GM12878 (cell line): ENCODE measurements at regions not wholly inside any gene's neighbourhood (a gene's known extent, or its start where the extent isn't known, plus 50 kb on each side); places are given as distances from the start of the nearest gene placed in this dataset.

Experiments used
- ATAC-seq: fragments of 200-7000 bp; cut with Tn5 transposase; 3 replicates; pipeline ENCODE4 v1.9.1; 2020; ENCODE audit warnings: mild to moderate bottlenecking, moderate library complexity
- BruUV-seq: library from RNA; stranded (reverse); fragments of 400-500 nt; replicated peaks from 2 replicates; lab custom pipeline; 2021; lab: Mats Ljungman, UMichigan
- CTCF ChIA-PET: fragments of 300-600 bp; sonication (Branson Sonifier 250); formaldehyde crosslinking; extraction: SDS; loops from one replicate; lab custom pipeline; 2021; ENCODE audit warnings: inconsistent platforms; lab: Yijun Ruan, JAX
- POLR2A ChIA-PET: fragments of 350-600 bp; formaldehyde crosslinking; extraction: SDS; loops from one replicate; lab custom pipeline; 2021; ENCODE audit warnings: inconsistent platforms; lab: Charles Lee
- RAD21 ChIA-PET: fragments of 300-600 bp; sonication (Branson Sonifier 250); formaldehyde crosslinking; loops from one replicate; lab custom pipeline; 2023; ENCODE audit warnings: antibody characterized with exemption; ENCODE audit not compliant: unreplicated experiment; lab: Charles Lee
- SMC1A ChIA-PET: fragments of 300-600 bp; sonication (Branson Sonifier 250); formaldehyde crosslinking; loops from one replicate; lab custom pipeline; 2023; ENCODE audit not compliant: unreplicated experiment, uncharacterized antibody; lab: Charles Lee
- DNase-seq: peaks from one replicate; pipeline ENCODE4 v3.0.0-alpha.2; 2011; ENCODE audit warnings: low read depth, low spot score
- FAIRE-seq: peaks from 3 replicates; lab custom pipeline; 2011; peaks lifted over from hg19 to GRCh38; lab: Jason Lieb, UNC
- H2AFZ ChIP-seq: 2 replicates; pipeline ENCODE4 v1.6.0; 2011; ENCODE audit warnings: low read depth, low read length, control low read depth; ENCODE audit not compliant: control insufficient read depth
- H3K27ac ChIP-seq: 2 replicates; pipeline ENCODE4 v1.5.1; 2011; ENCODE audit warnings: control low read depth; ENCODE audit not compliant: control insufficient read depth, insufficient read depth
- H3K27me3 ChIP-seq, 2 experiments: replicated peaks in 1 of 2; 2 replicates each; pipeline versions ENCODE4 v1.6.0 to v1.6.1; 2011; ENCODE audit warnings: low read length in 1 of 2; ENCODE audit not compliant: control insufficient read depth in 2 of 2, insufficient read depth in 2 of 2
- H3K36me3 ChIP-seq, 2 experiments: 2 replicates each; pipeline ENCODE4 v1.5.1; 2011; ENCODE audit warnings: low read length in 1 of 2; ENCODE audit not compliant: control insufficient read depth in 2 of 2, insufficient read depth in 2 of 2
- H3K4me1 ChIP-seq: 2 replicates; pipeline ENCODE4 v1.6.1; 2011; ENCODE audit warnings: mild to moderate bottlenecking, low read length, moderate library complexity, mixed read lengths; ENCODE audit not compliant: control insufficient read depth, insufficient read depth
- H3K4me2 ChIP-seq: 2 replicates; pipeline ENCODE4 v1.6.0; 2011; ENCODE audit warnings: control low read depth; ENCODE audit not compliant: control insufficient read depth, insufficient read depth
- H3K4me3 ChIP-seq: fragments of 200-600 bp; sonication (generic); 2 replicates; pipeline ENCODE4 v1.5.1; 2016
- H3K79me2 ChIP-seq: 2 replicates; pipeline ENCODE4 v1.6.0; 2011; ENCODE audit warnings: low read length; ENCODE audit not compliant: control insufficient read depth, insufficient read depth
- H3K9ac ChIP-seq: 2 replicates; pipeline ENCODE4 v1.8.0; 2011; ENCODE audit warnings: low read length, control low read depth, mixed read lengths; ENCODE audit not compliant: control insufficient read depth, insufficient read depth
- H3K9me3 ChIP-seq: replicated peaks from 3 replicates; pipeline ENCODE4 v1.5.1; 2011; ENCODE audit warnings: mild to moderate bottlenecking, low read length; ENCODE audit not compliant: control insufficient read depth, insufficient read depth
- H4K20me1 ChIP-seq: 2 replicates; pipeline ENCODE4 v1.6.0; 2011; ENCODE audit not compliant: control insufficient read depth, insufficient read depth
- CBX5 ChIP-seq: sonication (generic); IDR thresholded peaks from 2 replicates; pipeline ENCODE4 v1.6.1; 2016; ENCODE audit warnings: low read depth, moderate library complexity, mild to moderate bottlenecking, inconsistent platforms
- CREM ChIP-seq: IDR thresholded peaks from 2 replicates; pipeline ENCODE4 v1.6.1; 2014; ENCODE audit warnings: antibody characterized with exemption, low read depth
- FOXM1 ChIP-seq: IDR thresholded peaks from 2 replicates; pipeline ENCODE4 v1.6.1; 2012; ENCODE audit warnings: low read depth, mild to moderate bottlenecking, inconsistent platforms, low read length, moderate library complexity
- HDAC2 ChIP-seq: fragments of 200-600 bp; sonication (generic); IDR thresholded peaks from 2 replicates; pipeline ENCODE4 v1.6.1; 2017
- LARP7 ChIP-seq: fragments of 450-650 bp; IDR thresholded peaks from 2 replicates; pipeline ENCODE4 v1.6.1; 2017; ENCODE audit warnings: mild to moderate bottlenecking
- MXI1 ChIP-seq: fragments of 150-350 bp; IDR thresholded peaks from 2 replicates; pipeline ENCODE4 v1.6.1; 2011; ENCODE audit warnings: low read depth, mild to moderate bottlenecking, inconsistent platforms, low read length, improper control_type of control experiment
- MYB ChIP-seq: fragments of 150-350 bp; IDR thresholded peaks from 2 replicates; pipeline ENCODE4 v1.6.1; 2014; ENCODE audit warnings: mild to moderate bottlenecking, low read depth, low read length, borderline replicate concordance
- POLR2AphosphoS5 ChIP-seq: IDR thresholded peaks from 2 replicates; pipeline ENCODE4 v1.6.1; 2011; ENCODE audit warnings: mild to moderate bottlenecking, low read length, inconsistent platforms
- POU2F2 ChIP-seq: IDR thresholded peaks from 3 replicates; pipeline ENCODE4 v1.6.1; 2011; ENCODE audit warnings: low read depth, mild to moderate bottlenecking, low read length, borderline replicate concordance
- TCF12 ChIP-seq: IDR thresholded peaks from 2 replicates; pipeline ENCODE4 v1.6.1; 2011; ENCODE audit warnings: low read depth, mild to moderate bottlenecking, low read length
- ZBED1 ChIP-seq: IDR thresholded peaks from 2 replicates; pipeline ENCODE4 v1.6.1; 2016; ENCODE audit warnings: borderline replicate concordance
- ZNF274 ChIP-seq: IDR thresholded peaks from one replicate; pipeline ENCODE4 v1.8.0; 2011; ENCODE audit not compliant: insufficient read length, insufficient read depth
- in situ Hi-C: fragments of 300-500 bp; cut with MboI; formaldehyde crosslinking; loops from 9 replicates; pipeline ENCODE4 v1.14.3; 2018; ENCODE audit warnings: mixed read lengths
- intact Hi-C: fragments of 100-400 bp; cut with micrococcal nuclease; formaldehyde crosslinking; loops from one replicate; pipeline ENCODE4 v1.14.2; 2022; ENCODE audit not compliant: unreplicated experiment
- TF ChIP-seq, protein P1 (sequence below): fragments of 450-650 bp; IDR thresholded peaks from 2 replicates; pipeline ENCODE4 v1.6.1; 2017; ENCODE audit warnings: borderline replicate concordance
- TF ChIP-seq, protein P2 (sequence below): IDR thresholded peaks from 2 replicates; pipeline ENCODE4 v1.6.1; 2011; ENCODE audit warnings: borderline replicate concordance, low read depth, mild to moderate bottlenecking, moderate library complexity, low read length; ENCODE audit not compliant: insufficient read depth, poor library complexity, severe bottlenecking
- TF ChIP-seq, protein P3 (sequence below): IDR thresholded peaks from 2 replicates; pipeline ENCODE4 v1.6.1; 2012; ENCODE audit warnings: low read depth, low read length, improper control_type of control experiment
- TF ChIP-seq, protein P4 (sequence below): IDR thresholded peaks from 2 replicates; pipeline ENCODE4 v1.6.1; 2011; ENCODE audit warnings: mild to moderate bottlenecking, low read depth, low read length, moderate library complexity; ENCODE audit not compliant: insufficient replicate concordance
- TF ChIP-seq, protein P5 (sequence below): IDR thresholded peaks from 2 replicates; pipeline ENCODE4 v1.6.1; 2012; ENCODE audit warnings: low read length, inconsistent platforms

DNA sequence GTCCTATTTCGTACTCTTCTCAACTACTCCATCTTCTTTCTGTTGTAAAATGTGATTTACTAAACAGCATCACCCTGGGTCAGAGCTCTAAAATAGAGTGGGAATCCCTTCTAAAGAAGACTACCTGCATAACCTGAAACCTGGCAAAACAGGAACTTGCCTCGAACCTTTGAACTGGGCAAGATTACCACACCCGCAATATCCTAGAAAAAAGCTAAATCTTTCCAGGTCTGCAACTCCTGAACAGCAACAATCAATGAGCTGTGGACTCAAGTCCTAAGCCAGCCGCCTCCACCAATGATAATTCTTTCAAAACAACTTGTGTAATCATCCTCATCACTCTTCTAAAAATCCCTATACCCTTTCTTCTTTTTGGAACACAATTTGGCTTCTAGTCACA, 824.2 kb upstream of the COBL start (continued):
- no peak for TF ChIP-seq TCF12
- no peak for TF ChIP-seq MYB
- TF ChIP-seq HDAC2, result no peak
- no peak for TF ChIP-seq CBX5
- TF ChIP-seq, all 136 proteins: peak for 0

DNA sequence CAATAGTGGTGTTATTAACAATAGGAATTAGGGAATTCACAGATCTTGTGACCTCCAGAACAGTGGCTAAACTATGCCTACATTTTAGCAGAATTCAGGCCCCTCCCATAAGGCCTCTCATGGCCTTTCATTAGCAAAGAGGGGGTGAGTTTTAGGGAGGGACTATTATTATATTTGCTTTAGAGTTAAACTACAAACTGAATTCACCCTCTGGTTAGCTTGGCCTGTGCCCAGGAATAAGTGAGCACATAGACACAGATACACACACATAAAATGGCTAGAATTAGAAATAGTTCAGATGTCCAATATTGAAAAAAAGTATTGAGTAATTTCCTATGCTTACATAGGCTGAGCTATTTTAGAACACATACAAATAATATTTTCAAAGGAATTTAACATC, 818.8 kb upstream of the COBL start:
- ChIA-PET CTCF (no interaction called here), RAD21 (no interaction called here), SMC1A (no interaction called here), POLR2A (no interaction called here)
- Histone ChIP-seq H3K4me3 (no peak overlapping the region), H3K4me2 (no peak overlapping the region), H3K9ac (no peak overlapping the region), H4K20me1 (no peaks in the 10 kb centered on the region), H3K36me3 (no peaks in the 10 kb centered on the region), H3K4me1 (no peaks in the 10 kb centered on the region), H3K9me3 (no peaks in the 10 kb centered on the region), H3K27me3 (no peaks in the 10 kb centered on the region), H2AFZ (no peak overlapping the region), H3K27ac (no peak overlapping the region), H3K79me2 (no peaks in the 10 kb centered on the region)
- in situ Hi-C loops (no loop called here), intact Hi-C loops (no loop called here)
- BruUV-seq, result no TSS peak
- FAIRE-seq (no peak), ATAC-seq (no peak), DNase-seq (no peak)
- TF ChIP-seq, protein P1, sequence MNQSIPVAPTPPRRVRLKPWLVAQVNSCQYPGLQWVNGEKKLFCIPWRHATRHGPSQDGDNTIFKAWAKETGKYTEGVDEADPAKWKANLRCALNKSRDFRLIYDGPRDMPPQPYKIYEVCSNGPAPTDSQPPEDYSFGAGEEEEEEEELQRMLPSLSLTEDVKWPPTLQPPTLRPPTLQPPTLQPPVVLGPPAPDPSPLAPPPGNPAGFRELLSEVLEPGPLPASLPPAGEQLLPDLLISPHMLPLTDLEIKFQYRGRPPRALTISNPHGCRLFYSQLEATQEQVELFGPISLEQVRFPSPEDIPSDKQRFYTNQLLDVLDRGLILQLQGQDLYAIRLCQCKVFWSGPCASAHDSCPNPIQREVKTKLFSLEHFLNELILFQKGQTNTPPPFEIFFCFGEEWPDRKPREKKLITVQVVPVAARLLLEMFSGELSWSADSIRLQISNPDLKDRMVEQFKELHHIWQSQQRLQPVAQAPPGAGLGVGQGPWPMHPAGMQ, result no peak
- TF ChIP-seq ZNF274 (no peak), HDAC2 (no peak), MXI1 (no peak), LARP7 (no peak), POU2F2 (no peak), POLR2AphosphoS5 (no peak), FOXM1 (no peak), ZBED1 (no peak), CREM (no peak)
- TF ChIP-seq, protein P2, sequence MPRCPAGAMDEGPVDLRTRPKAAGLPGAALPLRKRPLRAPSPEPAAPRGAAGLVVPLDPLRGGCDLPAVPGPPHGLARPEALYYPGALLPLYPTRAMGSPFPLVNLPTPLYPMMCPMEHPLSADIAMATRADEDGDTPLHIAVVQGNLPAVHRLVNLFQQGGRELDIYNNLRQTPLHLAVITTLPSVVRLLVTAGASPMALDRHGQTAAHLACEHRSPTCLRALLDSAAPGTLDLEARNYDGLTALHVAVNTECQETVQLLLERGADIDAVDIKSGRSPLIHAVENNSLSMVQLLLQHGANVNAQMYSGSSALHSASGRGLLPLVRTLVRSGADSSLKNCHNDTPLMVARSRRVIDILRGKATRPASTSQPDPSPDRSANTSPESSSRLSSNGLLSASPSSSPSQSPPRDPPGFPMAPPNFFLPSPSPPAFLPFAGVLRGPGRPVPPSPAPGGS, result no peak
- TF ChIP-seq, protein P3, sequence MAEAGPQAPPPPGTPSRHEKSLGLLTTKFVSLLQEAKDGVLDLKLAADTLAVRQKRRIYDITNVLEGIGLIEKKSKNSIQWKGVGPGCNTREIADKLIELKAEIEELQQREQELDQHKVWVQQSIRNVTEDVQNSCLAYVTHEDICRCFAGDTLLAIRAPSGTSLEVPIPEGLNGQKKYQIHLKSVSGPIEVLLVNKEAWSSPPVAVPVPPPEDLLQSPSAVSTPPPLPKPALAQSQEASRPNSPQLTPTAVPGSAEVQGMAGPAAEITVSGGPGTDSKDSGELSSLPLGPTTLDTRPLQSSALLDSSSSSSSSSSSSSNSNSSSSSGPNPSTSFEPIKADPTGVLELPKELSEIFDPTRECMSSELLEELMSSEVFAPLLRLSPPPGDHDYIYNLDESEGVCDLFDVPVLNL, result no peak
- TF ChIP-seq, protein P4, sequence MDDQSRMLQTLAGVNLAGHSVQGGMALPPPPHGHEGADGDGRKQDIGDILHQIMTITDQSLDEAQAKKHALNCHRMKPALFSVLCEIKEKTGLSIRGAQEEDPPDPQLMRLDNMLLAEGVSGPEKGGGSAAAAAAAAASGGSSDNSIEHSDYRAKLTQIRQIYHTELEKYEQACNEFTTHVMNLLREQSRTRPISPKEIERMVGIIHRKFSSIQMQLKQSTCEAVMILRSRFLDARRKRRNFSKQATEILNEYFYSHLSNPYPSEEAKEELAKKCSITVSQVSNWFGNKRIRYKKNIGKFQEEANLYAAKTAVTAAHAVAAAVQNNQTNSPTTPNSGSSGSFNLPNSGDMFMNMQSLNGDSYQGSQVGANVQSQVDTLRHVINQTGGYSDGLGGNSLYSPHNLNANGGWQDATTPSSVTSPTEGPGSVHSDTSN, result no peak
- TF ChIP-seq, protein P5, sequence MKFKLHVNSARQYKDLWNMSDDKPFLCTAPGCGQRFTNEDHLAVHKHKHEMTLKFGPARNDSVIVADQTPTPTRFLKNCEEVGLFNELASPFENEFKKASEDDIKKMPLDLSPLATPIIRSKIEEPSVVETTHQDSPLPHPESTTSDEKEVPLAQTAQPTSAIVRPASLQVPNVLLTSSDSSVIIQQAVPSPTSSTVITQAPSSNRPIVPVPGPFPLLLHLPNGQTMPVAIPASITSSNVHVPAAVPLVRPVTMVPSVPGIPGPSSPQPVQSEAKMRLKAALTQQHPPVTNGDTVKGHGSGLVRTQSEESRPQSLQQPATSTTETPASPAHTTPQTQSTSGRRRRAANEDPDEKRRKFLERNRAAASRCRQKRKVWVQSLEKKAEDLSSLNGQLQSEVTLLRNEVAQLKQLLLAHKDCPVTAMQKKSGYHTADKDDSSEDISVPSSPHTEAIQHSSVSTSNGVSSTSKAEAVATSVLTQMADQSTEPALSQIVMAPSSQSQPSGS, result no peak
